ENCODE measurements at regions not wholly inside any gene's neighbourhood (a gene's known extent, or its start where the extent isn't known, plus 50 kb on each side); places are given as distances from the start of the nearest gene placed in this dataset.
"Not testable (repeated sequence)": the region's sequence is repeated elsewhere in the genome, so short reads cannot be mapped to it uniquely, and the experiment has no call there.

- DNase-seq (ENCODE audit: low read depth): no peak
Measured at GRCh38 chr1:188499690-188500089, 1670.9 kb downstream of the PLA2G4A start.

- DNase-seq (ENCODE audit: low read depth): no peak
Measured at GRCh38 chr1:188514917-188515316, 1686.2 kb downstream of the PLA2G4A start.

DNA sequence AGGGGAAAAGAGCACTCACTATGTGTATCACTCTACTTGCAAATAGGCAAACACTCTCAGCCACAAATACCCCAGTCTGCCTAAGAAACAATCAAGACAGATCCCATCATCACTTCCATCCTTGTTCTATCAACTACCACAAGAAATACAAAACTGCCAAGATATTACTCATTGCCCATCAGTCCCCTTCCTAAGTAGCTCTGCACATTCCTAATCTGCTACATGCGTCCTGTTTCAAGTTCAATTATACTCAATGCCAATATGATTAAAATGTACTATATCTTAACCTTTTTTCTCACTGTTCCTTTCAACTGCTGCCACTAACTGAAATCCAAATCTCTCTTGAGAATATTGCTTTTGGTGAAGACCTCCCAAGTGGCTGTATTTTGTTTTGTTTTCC lies 1688.4 kb downstream of the PLA2G4A start:
- DNase-seq (ENCODE audit: low read depth): peak; percentile 8

GRCh38 chr1:188551176-188551575 lies 1722.4 kb downstream of the PLA2G4A start:
- no peak for DNase-seq (ENCODE audit: low read depth)

GRCh38 chr1:188557053-188557452 lies 1728.3 kb downstream of the PLA2G4A start:
- DNase-seq (ENCODE audit: low read depth): no peak

DNA sequence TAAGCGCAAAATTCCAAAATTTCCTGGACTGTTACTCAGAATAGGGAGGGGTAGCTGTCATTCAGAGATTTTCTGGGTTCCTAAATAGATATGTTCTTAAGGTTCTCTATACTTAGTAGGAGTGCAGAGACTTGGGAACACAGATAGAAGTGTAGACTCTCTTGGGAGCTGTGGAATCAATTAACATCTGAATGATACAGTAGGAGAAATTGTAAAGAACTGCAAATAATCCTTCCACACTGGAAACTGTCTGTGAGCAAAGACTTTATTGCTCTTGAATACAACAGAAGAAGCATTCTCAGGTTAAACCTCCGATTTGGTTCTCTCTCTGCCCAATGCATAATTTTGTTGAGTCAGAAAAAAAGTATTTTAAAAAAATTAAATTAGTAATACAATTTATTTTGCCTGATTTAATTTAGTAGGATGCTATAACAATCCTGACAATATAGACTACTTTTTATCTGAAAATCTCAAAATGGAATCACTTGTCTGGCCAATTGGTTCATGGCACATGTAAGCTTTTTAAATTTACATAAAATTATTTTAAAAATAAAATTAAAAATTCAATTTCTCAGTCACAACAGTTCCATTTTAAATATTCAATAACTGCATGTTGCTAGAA lies 1754.3 kb downstream of the PLA2G4A start:
- DNase-seq (ENCODE audit: low read depth): no peak

DNA sequence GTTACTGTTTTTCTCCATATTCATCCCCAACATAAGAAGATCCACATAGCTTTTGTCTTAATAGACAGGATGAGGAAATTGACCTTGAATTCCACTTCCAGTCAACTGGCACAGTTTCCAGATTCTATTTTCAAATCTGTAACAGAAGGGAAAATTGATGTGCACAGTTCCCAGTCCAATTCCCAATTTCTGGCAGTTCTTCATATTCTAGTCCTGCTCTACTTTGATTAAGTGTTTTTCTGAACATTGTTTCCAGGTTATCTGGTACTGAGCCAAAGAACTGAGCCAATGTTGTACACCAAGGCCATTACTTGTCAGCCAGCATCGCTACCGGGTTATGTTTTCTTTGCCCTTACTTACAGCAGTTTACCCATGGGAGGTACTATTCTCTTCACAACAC lies 1755.4 kb downstream of the PLA2G4A start:
- DNase-seq (ENCODE audit: low read depth): no peak

- no peak for DNase-seq (ENCODE audit: low read depth)
Measured at GRCh38 chr1:188590641-188591040, 1761.9 kb downstream of the PLA2G4A start.

DNA sequence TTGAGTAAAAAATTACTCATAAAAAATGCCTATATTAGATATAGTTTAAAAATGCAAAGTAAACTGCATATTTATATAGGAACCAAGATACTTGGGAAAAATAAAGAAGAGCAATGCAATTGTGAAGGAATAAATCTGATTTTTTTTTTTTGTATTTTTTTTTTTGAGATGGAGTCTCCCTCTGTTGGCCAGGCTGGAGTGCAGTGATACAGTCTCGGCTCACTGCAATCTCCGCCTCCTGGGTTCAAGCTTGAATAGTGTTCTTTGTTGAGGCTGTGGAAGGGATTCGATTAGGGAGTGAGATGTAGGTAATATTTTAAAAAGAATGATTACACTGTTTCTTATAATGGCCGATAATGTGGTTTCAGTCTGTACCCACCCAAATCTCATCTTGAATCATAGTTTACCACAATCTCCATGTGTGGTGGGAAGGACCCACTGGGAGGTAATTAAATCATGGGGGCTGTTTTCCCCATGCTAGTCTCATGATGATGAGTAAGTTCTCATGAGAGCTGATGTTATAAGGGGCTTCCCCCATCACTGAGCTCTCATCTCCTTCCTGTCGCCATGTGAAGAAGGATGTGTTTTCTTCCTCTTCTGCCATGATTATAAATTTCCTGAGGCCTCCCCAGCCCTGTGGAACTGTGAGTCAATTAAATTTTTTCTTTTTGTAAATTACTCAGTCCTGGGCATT lies 1765.9 kb downstream of the PLA2G4A start:
- DNase-seq (ENCODE audit: low read depth): peak; percentile 28

DNA sequence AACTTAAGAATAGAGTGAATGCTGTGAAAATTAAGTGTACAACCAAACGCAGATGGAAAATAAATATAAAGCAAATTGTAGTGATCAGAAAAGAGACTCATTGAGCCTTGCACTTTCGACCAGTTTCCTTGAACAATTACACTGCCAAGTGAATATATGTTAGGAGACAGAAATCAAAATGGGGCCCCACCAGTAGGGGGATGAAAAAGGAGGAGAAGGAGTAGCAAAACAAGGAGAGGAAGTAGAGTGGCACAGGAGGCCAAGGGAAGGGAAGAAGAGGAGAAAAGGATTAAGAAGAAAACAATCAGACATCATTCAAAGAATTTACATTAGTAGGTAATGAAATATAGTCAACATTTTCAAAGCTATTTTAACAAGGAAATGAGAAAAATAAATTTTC lies 1770.6 kb downstream of the PLA2G4A start:
- no peak for DNase-seq (ENCODE audit: low read depth)

DNA sequence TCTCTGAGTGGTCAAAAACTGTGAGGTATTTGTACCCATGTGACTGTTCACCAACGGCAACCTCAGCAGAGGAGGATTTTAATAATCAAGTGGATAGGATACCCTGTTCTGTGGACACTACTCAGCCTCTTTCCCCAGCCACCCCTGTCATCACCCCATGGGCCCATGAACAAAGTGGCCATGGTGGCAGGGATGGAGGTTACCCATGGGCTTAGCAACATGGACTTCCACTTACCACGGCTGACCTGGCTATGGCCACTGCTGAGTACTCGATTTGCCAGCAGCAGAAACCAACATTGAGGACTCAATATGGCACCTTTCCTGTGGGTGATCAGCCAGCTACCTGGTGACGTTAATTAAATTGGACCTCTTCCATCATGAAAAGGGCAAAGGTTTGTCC lies 1782.7 kb downstream of the PLA2G4A start:
- no peak for DNase-seq (ENCODE audit: low read depth)

DNA sequence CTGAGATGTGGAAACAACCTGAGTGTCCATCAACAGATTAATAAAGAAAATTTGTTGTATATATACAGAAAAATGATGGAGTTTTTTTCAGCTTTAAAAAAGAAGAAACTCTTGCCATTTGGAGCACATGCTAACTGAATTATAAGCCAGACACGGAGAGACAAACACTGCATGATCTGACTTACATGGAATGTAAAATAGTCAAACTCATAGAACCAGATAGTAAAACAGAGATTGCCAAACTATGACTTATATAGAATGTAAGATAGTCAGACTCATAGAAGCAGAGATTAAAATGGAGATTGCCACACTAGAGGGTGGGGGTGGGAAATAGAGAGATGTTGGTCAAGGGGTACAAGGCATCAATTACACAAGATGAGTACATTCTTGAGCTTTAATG lies 1786.6 kb downstream of the PLA2G4A start:
- DNase-seq (ENCODE audit: low read depth): no peak

GRCh38 chr1:188620236-188620635 lies 1791.5 kb downstream of the PLA2G4A start:
- no peak for DNase-seq (ENCODE audit: low read depth)

DNA sequence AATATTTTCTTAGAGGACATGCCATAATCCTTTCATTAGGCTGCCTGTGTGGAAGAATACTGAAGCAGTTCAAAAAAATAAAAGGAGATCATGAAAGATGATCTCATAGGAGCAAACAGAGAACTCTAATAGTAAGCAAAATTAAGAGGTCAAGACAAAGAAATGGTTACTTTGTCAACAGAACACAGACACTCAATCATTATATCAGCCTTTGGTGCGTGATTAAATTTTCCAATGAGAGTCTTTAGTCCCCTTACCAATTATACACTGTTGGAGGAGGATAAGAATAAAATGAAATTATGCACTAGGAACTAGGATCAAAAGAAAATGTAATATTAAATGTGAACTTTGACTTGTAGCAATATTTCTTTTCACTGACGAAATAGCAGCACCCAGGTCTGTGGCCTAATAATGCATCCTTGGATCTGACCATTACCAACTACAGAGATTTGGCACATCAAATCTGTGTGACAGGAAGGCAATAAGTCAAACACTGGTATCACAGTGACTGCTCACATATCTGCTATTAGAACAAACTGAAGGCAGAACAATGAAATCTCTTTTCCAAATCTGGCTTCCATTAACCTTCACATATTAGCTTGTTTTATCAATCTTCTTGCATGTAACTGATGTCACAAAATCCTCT lies 1812.9 kb downstream of the PLA2G4A start:
- DNase-seq (ENCODE audit: low read depth): no peak

GRCh38 chr1:188642704-188643103 lies 1814.0 kb downstream of the PLA2G4A start:
- DNase-seq (ENCODE audit: low read depth): peak; percentile 1

- DNase-seq (ENCODE audit: low read depth): peak; percentile 67
Measured at GRCh38 chr1:188652678-188653077, 1823.9 kb downstream of the PLA2G4A start.

DNA sequence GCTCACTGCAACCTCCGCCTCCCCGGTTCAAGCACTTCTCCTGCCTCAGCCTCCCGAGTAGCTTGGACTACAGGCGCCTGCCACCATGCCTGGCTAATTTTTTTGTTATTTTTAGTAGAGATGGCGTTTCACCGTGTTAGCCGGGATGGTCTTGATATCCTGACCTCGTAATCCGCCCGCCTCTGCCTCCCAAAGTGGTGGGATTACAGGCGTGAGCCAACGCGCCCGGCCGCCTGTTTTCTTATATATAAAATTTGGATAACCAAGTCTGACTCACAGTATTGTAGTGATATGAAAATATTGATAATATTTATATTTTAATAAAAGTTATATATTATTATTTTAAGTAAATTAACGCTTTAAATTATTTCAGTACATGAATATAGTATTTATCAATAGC lies 1821.7 kb downstream of the BRINP3 start:
- DNase-seq (ENCODE audit: low read depth): not testable (repeated sequence)

GRCh38 chr1:188660572-188660971 lies 1817.1 kb downstream of the BRINP3 start:
- no peak for DNase-seq (ENCODE audit: low read depth)

GRCh38 chr1:188665477-188665876 lies 1812.2 kb downstream of the BRINP3 start:
- no peak for DNase-seq (ENCODE audit: low read depth)

- peak; percentile 3 for DNase-seq (ENCODE audit: low read depth)
Measured at GRCh38 chr1:188668083-188668482, 1809.6 kb downstream of the BRINP3 start.

DNA sequence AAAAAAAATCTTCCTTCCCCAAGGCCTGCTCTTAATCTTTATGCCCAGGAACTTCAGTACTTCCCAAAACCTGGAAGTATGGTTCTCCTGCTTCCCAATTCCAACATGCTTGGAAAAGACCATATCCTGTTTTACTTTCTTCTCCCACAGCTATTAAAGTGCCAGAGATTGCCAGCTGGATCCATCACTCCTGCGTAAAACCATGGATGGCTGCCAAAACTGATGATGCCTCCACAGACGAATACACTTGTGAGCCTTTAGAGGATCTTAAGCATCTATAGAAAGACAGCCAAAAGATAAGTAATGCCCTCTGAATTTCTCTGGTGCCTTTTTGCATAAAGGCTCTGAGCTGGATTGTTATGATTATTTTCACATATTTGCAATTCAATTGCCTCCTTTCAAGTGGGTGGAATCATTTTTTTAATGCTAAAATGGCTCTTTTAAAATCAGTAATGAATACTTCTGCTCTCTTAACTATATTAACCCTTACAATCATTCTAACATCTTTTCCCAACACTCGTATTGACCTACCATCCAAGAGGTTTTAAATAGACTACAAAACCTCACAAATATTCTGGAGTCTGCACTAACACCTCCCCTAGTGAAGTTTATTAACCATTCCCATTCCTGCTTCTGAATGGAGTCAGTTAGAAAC lies 1807.8 kb downstream of the BRINP3 start:
- peak; percentile 8 for DNase-seq (ENCODE audit: low read depth)

- peak; percentile 82 for DNase-seq (ENCODE audit: low read depth)
Measured at GRCh38 chr1:188670837-188671236, 1806.8 kb downstream of the BRINP3 start.

Data from HT1080 (cell line).